ENCODE measurements at regions not wholly inside any gene's neighbourhood (a gene's known extent, or its start where the extent isn't known, plus 50 kb on each side); places are given as distances from the start of the nearest gene placed in this dataset.

DNA sequence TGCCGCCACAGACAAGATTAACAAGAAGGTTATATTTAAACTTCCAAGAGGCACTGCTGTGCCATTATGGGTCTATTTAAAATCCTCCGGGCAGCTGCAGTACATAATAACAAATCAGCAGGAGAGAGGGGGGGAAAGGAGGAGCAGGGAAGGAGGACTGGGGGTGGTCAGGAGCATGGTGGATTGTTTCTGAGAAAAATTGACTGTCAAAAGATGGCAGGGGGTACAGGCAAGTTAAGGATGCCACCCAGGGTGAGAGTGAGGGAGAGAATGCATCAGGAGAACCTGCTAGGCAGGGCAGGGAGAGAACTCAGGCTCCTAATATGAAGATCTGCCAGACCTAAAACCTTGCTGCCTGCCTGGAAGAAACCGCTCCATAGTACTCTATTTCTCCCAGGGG lies 181.8 kb downstream of the GRIN2B start:
- ChIA-PET POLR2A (no interaction called here), RAD21 (ENCODE audit: low non-redundant PET in 1 of 2, low total read pairs in 2 of 2, uncharacterized antibody in 2 of 2, unreplicated experiment in 2 of 2) (no interaction called here)
- no TSS peak for BruUV-seq (replicated peaks)

More for the DNA sequence above, 181.8 kb downstream of the GRIN2B start:
- Histone ChIP-seq H3K4me1 (ENCODE audit: control insufficient read depth in 1 of 2, insufficient read depth in 2 of 2, low read length in 2 of 2) (no peaks in the 10 kb centered on the region), H2AFZ (ENCODE audit: low read depth, low read length, poor library complexity, severe bottlenecking) (no peak overlapping the region), H3K27ac (ENCODE audit: low read depth, low read length) (no peak overlapping the region), H3K27me3 (ENCODE audit: insufficient read depth, low read length) (no peaks in the 10 kb centered on the region), H3K9me3 (ENCODE audit: control insufficient read depth in 1 of 2, insufficient read depth in 1 of 2, low read depth in 1 of 2, low read length in 2 of 2) (no peaks in the 10 kb centered on the region), H3K36me3 (ENCODE audit: control insufficient read depth in 1 of 2, insufficient read depth in 2 of 2, low read length in 2 of 2) (no peaks in the 10 kb centered on the region), H4K20me1 (ENCODE audit: insufficient read depth) (0 out of 2 replicates have a peak, but pooled peaks cover 3% of the 10 kb centered on the region), H3K9ac (ENCODE audit: low read length) (no peak overlapping the region), H3K4me3 (replicated peaks in 1 of 2; ENCODE audit: low read depth in 1 of 2, low read length in 2 of 2) (no peak overlapping the region), H3K9me2 (ENCODE audit: insufficient read depth) (peaks cover 3% of the 10 kb centered on the region; the same call in 1 of the 2 replicates), H3K79me2 (ENCODE audit: insufficient read depth, low read length) (no peaks in the 10 kb centered on the region), H3K4me2 (ENCODE audit: low read length) (no peak overlapping the region)
- no peak for TF ChIP-seq YY1 (IDR thresholded peaks at IDR 0.05; ENCODE audit: extremely low read depth, insufficient replicate concordance, low read depth, low read length)
- no peak for TF ChIP-seq JUND (IDR thresholded peaks at IDR 0.05)
- no peak for TF ChIP-seq TCF7L2 (IDR thresholded peaks at IDR 0.05; ENCODE audit: borderline replicate concordance, extremely low read depth, insufficient read depth, insufficient read length)
- TF ChIP-seq POLR2A (IDR thresholded peaks at IDR 0.05; ENCODE audit: borderline replicate concordance, extremely low read depth, insufficient read depth, insufficient read length) = no peak
- TF ChIP-seq EGR1 (IDR thresholded peaks at IDR 0.05; ENCODE audit: low read depth) = no peak
- no peak for TF ChIP-seq POLR2AphosphoS5 (IDR thresholded peaks at IDR 0.05; ENCODE audit: low read depth, low read length)
- no peak for TF ChIP-seq CEBPB (IDR thresholded peaks at IDR 0.05; ENCODE audit: low read depth)
- TF ChIP-seq, protein P1, sequence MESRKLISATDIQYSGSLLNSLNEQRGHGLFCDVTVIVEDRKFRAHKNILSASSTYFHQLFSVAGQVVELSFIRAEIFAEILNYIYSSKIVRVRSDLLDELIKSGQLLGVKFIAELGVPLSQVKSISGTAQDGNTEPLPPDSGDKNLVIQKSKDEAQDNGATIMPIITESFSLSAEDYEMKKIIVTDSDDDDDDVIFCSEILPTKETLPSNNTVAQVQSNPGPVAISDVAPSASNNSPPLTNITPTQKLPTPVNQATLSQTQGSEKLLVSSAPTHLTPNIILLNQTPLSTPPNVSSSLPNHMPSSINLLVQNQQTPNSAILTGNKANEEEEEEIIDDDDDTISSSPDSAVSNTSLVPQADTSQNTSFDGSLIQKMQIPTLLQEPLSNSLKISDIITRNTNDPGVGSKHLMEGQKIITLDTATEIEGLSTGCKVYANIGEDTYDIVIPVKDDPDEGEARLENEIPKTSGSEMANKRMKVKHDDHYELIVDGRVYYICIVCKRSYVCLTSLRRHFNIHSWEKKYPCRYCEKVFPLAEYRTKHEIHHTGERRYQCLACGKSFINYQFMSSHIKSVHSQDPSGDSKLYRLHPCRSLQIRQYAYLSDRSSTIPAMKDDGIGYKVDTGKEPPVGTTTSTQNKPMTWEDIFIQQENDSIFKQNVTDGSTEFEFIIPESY (IDR thresholded peaks at IDR 0.05; ENCODE audit: extremely low read depth, insufficient replicate concordance, low read length) = no peak
- TF ChIP-seq RAD21 (IDR thresholded peaks at IDR 0.05; ENCODE audit: low read depth) = no peak
- no peak for TF ChIP-seq SIN3A (IDR thresholded peaks at IDR 0.05; ENCODE audit: low read depth)
- no peak for TF ChIP-seq EZH2 (IDR thresholded peaks at IDR 0.05)
- no peak for TF ChIP-seq FOSL1 (IDR thresholded peaks at IDR 0.05; ENCODE audit: low read depth)
- TF ChIP-seq, protein P2, sequence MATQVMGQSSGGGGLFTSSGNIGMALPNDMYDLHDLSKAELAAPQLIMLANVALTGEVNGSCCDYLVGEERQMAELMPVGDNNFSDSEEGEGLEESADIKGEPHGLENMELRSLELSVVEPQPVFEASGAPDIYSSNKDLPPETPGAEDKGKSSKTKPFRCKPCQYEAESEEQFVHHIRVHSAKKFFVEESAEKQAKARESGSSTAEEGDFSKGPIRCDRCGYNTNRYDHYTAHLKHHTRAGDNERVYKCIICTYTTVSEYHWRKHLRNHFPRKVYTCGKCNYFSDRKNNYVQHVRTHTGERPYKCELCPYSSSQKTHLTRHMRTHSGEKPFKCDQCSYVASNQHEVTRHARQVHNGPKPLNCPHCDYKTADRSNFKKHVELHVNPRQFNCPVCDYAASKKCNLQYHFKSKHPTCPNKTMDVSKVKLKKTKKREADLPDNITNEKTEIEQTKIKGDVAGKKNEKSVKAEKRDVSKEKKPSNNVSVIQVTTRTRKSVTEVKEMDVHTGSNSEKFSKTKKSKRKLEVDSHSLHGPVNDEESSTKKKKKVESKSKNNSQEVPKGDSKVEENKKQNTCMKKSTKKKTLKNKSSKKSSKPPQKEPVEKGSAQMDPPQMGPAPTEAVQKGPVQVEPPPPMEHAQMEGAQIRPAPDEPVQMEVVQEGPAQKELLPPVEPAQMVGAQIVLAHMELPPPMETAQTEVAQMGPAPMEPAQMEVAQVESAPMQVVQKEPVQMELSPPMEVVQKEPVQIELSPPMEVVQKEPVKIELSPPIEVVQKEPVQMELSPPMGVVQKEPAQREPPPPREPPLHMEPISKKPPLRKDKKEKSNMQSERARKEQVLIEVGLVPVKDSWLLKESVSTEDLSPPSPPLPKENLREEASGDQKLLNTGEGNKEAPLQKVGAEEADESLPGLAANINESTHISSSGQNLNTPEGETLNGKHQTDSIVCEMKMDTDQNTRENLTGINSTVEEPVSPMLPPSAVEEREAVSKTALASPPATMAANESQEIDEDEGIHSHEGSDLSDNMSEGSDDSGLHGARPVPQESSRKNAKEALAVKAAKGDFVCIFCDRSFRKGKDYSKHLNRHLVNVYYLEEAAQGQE (IDR thresholded peaks at IDR 0.05; ENCODE audit: low read depth) = no peak
- TF ChIP-seq SP1 (IDR thresholded peaks at IDR 0.05; ENCODE audit: low read depth) = no peak
- DNase-seq (ENCODE audit: low read depth, low spot score) = no peak
- CTCF ChIA-PET = no interaction called here
- intact Hi-C loops (cut with micrococcal nuclease) = no loop called here
- ATAC-seq = no peak

All from HCT116 (cell line).